ENCODE measurements at regions not wholly inside any gene's neighbourhood (a gene's known extent, or its start where the extent isn't known, plus 50 kb on each side); places are given as distances from the start of the nearest gene placed in this dataset.

- Histone ChIP-seq H3K4me3 (no peak overlapping the region), H3K27ac (no peak overlapping the region), H3K4me1 (no peaks in the 10 kb centered on the region), H3K9me3 (peaks cover 0 to 19% (median 8%) of the 10 kb centered on the region in 12 donors), H3K36me3 (no peaks in the 10 kb centered on the region), H3K27me3 (peaks cover 0 to 41% (median 8%) of the 10 kb centered on the region in 9 donors)
- no peak for TF ChIP-seq POLR2A (IDR thresholded peaks at IDR 0.05)
- no peak for TF ChIP-seq CTCF (IDR thresholded peaks at IDR 0.05)
- WGBS, 4 donors: 63 to 68% (median 65%) methylated on average over 9 of the region's 9 CpGs
- peak in 1 of 5 donors; percentile 6 for DNase-seq
- intact Hi-C loops (cut with DNase I): no loop called here
- no peak for ATAC-seq
Measured at GRCh38 chr17:79342376-79342775, 267.8 kb downstream of the ENGASE start.

DNA sequence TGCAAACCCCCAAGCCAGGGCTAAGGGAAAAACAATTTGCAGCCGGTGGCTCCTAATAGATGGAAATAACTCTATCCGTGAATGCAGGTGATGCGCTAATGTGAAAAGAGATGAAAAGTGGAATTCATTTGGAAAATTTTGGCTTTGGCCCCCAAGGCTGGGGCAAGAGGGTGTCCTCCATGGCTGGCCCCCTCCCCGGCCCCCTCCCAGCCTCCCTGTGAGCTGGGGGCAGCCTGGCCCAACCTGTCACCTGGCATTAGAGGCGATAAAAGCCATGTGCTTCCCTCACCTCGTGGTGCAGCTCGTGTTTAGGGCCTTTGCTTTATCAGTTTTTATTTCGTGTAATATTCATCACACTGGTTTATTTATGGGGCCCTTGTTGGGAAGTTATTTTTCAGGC, 267.2 kb downstream of the ENGASE start:
- intact Hi-C loops (cut with DNase I): no loop called here
- 56 to 68% (median 66%) methylated on average over 8 of the region's 8 CpGs for WGBS, 4 donors
- no peak for TF ChIP-seq CTCF (IDR thresholded peaks at IDR 0.05)
- TF ChIP-seq POLR2A (IDR thresholded peaks at IDR 0.05): no peak
- Histone ChIP-seq H3K36me3 (no peaks in the 10 kb centered on the region), H3K27ac (no peak overlapping the region), H3K4me1 (no peaks in the 10 kb centered on the region), H3K27me3 (peaks cover 0 to 41% (median 11%) of the 10 kb centered on the region in 9 donors), H3K4me3 (no peak overlapping the region), H3K9me3 (peaks cover 0 to 19% (median 8%) of the 10 kb centered on the region in 12 donors)
- ATAC-seq (no peak), DNase-seq (peak in 1 of 5 donors; percentile 2)

DNA sequence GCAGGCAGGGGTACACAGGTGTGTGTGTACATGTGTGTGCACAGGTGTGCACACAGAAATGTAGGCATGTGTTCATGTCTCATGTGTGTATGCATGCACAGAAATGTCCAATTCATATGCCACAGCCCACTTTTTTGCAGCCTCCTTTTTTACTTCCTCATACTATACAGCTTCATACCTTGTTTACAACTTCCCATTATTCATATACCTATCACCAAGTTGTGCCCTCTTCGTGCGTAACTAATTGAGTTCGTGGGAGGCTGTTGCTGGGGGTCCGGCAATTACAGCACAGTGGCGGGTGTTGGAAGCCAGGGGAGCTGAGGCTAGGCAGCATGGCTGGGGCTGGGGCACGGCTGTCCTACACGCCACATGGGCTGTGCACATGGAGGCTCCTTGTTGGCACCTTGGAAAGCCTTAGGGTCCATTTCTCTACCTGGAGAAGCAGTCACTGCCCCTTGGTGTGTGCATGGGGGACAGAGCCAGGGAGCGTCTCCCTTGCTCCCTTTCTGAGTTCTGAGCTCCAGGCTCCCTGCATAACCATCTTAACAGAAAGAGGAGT, 266.7 kb downstream of the ENGASE start:
- DNase-seq (peak in 1 of 5 donors; percentile 31), ATAC-seq (no peak)
- TF ChIP-seq CTCF (IDR thresholded peaks at IDR 0.05) (no peak), POLR2A (IDR thresholded peaks at IDR 0.05) (no peak)
- intact Hi-C loops (cut with DNase I): no loop called here
- no peak overlapping the region for H3K27ac ChIP-seq
- peaks cover 0 to 40% (median 11%) of the 10 kb centered on the region in 9 donors for H3K27me3 ChIP-seq
- 77 to 86% (median 81%) methylated on average over 8 of the region's 8 CpGs for WGBS, 4 donors
- H3K36me3 ChIP-seq: no peaks in the 10 kb centered on the region
- no peaks in the 10 kb centered on the region for H3K4me1 ChIP-seq
- H3K9me3 ChIP-seq: peaks cover 0 to 19% (median 8%) of the 10 kb centered on the region in 12 donors
- H3K4me3 ChIP-seq: no peak overlapping the region

- H3K27ac ChIP-seq: no peak overlapping the region
- 72 to 78% (median 74%) methylated on average over 12 of the region's 12 CpGs for WGBS, 4 donors
- H3K9me3 ChIP-seq: peaks cover 0 to 13% (median 5%) of the 10 kb centered on the region in 12 donors
- peak in 1 of 5 donors; percentile 2 for DNase-seq
- H3K4me3 ChIP-seq: no peak overlapping the region
- H3K36me3 ChIP-seq: no peaks in the 10 kb centered on the region
- H3K4me1 ChIP-seq: no peaks in the 10 kb centered on the region
- no peak for ATAC-seq
- intact Hi-C loops (cut with DNase I): no loop called here
- H3K27me3 ChIP-seq: peaks cover 0 to 37% (median 11%) of the 10 kb centered on the region in 9 donors
- TF ChIP-seq POLR2A (IDR thresholded peaks at IDR 0.05): no peak
- no peak for TF ChIP-seq CTCF (IDR thresholded peaks at IDR 0.05)
Measured at GRCh38 chr17:79340333-79341221, 266.0 kb downstream of the ENGASE start.
